ENCODE measurements at regions not wholly inside any gene's neighbourhood (a gene's known extent, or its start where the extent isn't known, plus 50 kb on each side); places are given as distances from the start of the nearest gene placed in this dataset.

DNA sequence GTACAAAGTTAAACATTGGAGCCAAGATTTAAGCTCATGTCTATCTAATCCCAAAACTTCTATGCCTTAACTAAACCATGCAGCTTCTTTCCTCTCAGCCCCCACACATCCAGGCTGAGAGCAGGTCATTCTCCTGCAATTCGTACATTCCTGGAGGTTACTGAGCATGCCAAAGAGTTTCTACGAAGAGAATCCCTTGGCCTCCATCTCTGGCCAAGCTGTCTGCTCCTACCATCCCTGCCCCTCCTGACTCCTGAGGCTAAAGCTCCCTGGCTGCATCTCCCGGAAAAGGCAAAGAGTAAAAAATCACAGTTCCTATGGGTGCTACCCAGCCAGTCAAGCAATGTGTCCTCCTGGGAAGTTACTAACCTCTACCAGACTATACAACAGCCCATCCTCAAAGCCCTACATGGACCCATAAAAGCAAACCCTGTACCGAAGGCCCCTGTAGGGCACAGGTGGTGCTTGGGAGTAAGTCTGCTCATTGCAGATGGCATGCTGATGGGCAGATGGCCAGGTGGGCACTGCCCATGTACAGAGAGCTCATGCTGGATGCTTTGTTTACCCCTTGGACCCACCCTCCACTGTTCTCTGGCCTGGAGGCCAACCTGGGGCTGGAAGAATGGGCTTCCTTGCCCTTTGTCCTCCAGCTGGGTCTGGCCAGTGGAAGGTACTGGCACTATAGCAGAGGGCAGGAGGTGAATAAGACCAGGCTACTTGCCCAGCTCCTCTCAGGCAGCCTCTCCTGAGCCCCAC is 99.5 kb downstream of the TTC32 start:
- no peak for TF ChIP-seq GATA2 (IDR thresholded peaks at IDR 0.05; ENCODE audit: low read depth, low read length)
- TF ChIP-seq GATA3 (IDR thresholded peaks at IDR 0.05; ENCODE audit: low read depth, low read length): no peak
